DND-41 (cell line): ENCODE measurements at regions not wholly inside any gene's neighbourhood (a gene's known extent, or its start where the extent isn't known, plus 50 kb on each side); places are given as distances from the start of the nearest gene placed in this dataset.

Experiments used
- ATAC-seq: fragments of 200-7000 bp; cut with Tn5 transposase; 3 replicates; pipeline ENCODE4 v1.9.1; 2021; ENCODE audit warnings: low read depth; ENCODE audit not compliant: insufficient read depth
- DNase-seq: peaks from one replicate; pipeline ENCODE4 v3.0.0-alpha.2; 2020
- H2AFZ ChIP-seq: 2 replicates; pipeline ENCODE4 v1.6.0; 2012; ENCODE audit warnings: low read depth, low read length
- H3K27ac ChIP-seq: 2 replicates; pipeline ENCODE4 v1.5.1; 2012; ENCODE audit warnings: low read length, inconsistent platforms
- H3K27me3 ChIP-seq: fragments of 200-600 bp; sonication (generic); 2 replicates; pipeline ENCODE4 v1.6.0; 2012; ENCODE audit warnings: low read length, mild to moderate bottlenecking, inconsistent platforms; ENCODE audit not compliant: insufficient read depth, poor library complexity
- H3K36me3 ChIP-seq: 2 replicates; pipeline ENCODE4 v1.5.1; 2012; ENCODE audit warnings: low read length, inconsistent platforms; ENCODE audit not compliant: insufficient read depth
- H3K4me1 ChIP-seq: 2 replicates; pipeline ENCODE4 v1.5.1; 2012; ENCODE audit warnings: mild to moderate bottlenecking, low read length; ENCODE audit not compliant: insufficient read depth
- H3K4me2 ChIP-seq: 2 replicates; pipeline ENCODE4 v1.6.0; 2012; ENCODE audit warnings: mild to moderate bottlenecking, moderate library complexity, low read length, inconsistent platforms; ENCODE audit not compliant: insufficient read depth
- H3K4me3 ChIP-seq, 2 experiments: fragments of 200-600 bp in 1 of 2; shearing (Covaris generic) in 1 of 2; 2 replicates each; pipeline ENCODE4 v1.5.1; 2012 to 2016; ENCODE audit warnings: inconsistent platforms in 2 of 2, low read length in 2 of 2, mild to moderate bottlenecking in 2 of 2, low read depth in 1 of 2, moderate library complexity in 1 of 2
- H3K79me2 ChIP-seq: 2 replicates; pipeline ENCODE4 v1.6.0; 2012; ENCODE audit warnings: low read length, inconsistent platforms; ENCODE audit not compliant: insufficient read depth
- H3K9ac ChIP-seq: 2 replicates; pipeline ENCODE4 v1.6.0; 2012; ENCODE audit warnings: low read depth, mild to moderate bottlenecking, inconsistent platforms, low read length, moderate library complexity
- H3K9me3 ChIP-seq: 2 replicates; pipeline ENCODE4 v1.5.1; 2012; ENCODE audit warnings: low read length, moderate library complexity, mild to moderate bottlenecking, inconsistent platforms; ENCODE audit not compliant: insufficient read depth, severe bottlenecking
- H4K20me1 ChIP-seq: 2 replicates; pipeline ENCODE4 v1.6.0; 2012; ENCODE audit warnings: low read length; ENCODE audit not compliant: insufficient read depth
- CTCF ChIP-seq: IDR thresholded peaks from 2 replicates; pipeline ENCODE4 v1.5.1; 2012; ENCODE audit warnings: borderline replicate concordance, low read length, moderate library complexity, mild to moderate bottlenecking; ENCODE audit not compliant: poor library complexity, severe bottlenecking; ENCODE audit errors: extremely low read depth
- EZH2 ChIP-seq: IDR thresholded peaks from 3 replicates; pipeline ENCODE4 v1.6.1; 2012; ENCODE audit warnings: borderline replicate concordance, low read depth, mild to moderate bottlenecking, moderate library complexity, low read length, inconsistent platforms; ENCODE audit not compliant: severe bottlenecking

GRCh38 chr1:98025858-98026257, 105.0 kb upstream of the DPYD start:
- ATAC-seq, result no peak
- no peak overlapping the region for H3K4me3 ChIP-seq
- TF ChIP-seq EZH2, result no peak
- TF ChIP-seq CTCF, result no peak

GRCh38 chr1:98021126-98021525, 100.3 kb upstream of the DPYD start:
- no peak overlapping the region for H3K4me2 ChIP-seq
- no peaks in the 10 kb centered on the region for H3K79me2 ChIP-seq
- no peak overlapping the region for H3K9ac ChIP-seq
- H2AFZ ChIP-seq, result no peak overlapping the region
- H4K20me1 ChIP-seq, result no peaks in the 10 kb centered on the region
- H3K36me3 ChIP-seq, result no peaks in the 10 kb centered on the region
- ATAC-seq (no peak), DNase-seq (no peak)
- no peak overlapping the region for H3K4me3 ChIP-seq
- no peaks in the 10 kb centered on the region for H3K9me3 ChIP-seq
- H3K27ac ChIP-seq, result no peak overlapping the region
- no peak for TF ChIP-seq EZH2
- no peak for TF ChIP-seq CTCF
- peaks cover 4% of the 10 kb centered on the region; the same call in 1 of the 2 replicates for H3K4me1 ChIP-seq
- no peaks in the 10 kb centered on the region for H3K27me3 ChIP-seq

More at GRCh38 chr1:98025858-98026257, 105.0 kb upstream of the DPYD start:
- Histone ChIP-seq H3K27ac (no peak overlapping the region), H3K9ac (no peak overlapping the region), H3K27me3 (no peaks in the 10 kb centered on the region), H3K4me2 (no peak overlapping the region), H4K20me1 (no peaks in the 10 kb centered on the region), H3K79me2 (no peaks in the 10 kb centered on the region), H3K9me3 (no peaks in the 10 kb centered on the region), H2AFZ (no peak overlapping the region), H3K36me3 (no peaks in the 10 kb centered on the region), H3K4me1 (no peaks in the 10 kb centered on the region)
- no peak for DNase-seq

DNA sequence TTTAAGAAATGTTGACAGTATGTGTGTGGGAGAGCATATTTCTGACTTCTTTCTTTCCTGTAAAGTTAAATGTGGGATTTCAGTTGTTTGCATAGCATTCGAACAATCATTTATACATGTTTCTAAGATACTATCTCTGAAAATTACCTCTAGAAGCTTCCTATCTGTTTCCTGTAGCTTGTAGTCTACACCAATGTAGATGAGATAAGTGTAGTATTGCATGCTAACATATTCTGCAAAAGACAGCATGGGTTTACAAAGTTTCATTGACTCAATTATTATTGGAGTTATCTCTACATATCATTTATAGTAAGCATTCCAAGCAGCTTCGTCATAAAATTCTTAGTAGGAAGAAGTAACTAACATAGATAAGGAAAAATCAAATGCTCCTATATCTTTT, 98.9 kb upstream of the DPYD start:
- ATAC-seq (no peak), DNase-seq (no peak)
- H2AFZ ChIP-seq, result no peak overlapping the region
- no peaks in the 10 kb centered on the region for H3K79me2 ChIP-seq
- no peak overlapping the region for H3K4me3 ChIP-seq
- H3K4me1 ChIP-seq, result peaks cover 4% of the 10 kb centered on the region; the same call in 1 of the 2 replicates
- no peak overlapping the region for H3K27ac ChIP-seq
- H3K9ac ChIP-seq, result no peak overlapping the region
- no peaks in the 10 kb centered on the region for H3K36me3 ChIP-seq
- no peak overlapping the region for H3K4me2 ChIP-seq
- no peaks in the 10 kb centered on the region for H3K27me3 ChIP-seq
- H4K20me1 ChIP-seq, result no peaks in the 10 kb centered on the region
- no peaks in the 10 kb centered on the region for H3K9me3 ChIP-seq
- TF ChIP-seq CTCF (no peak), EZH2 (no peak)

DNA sequence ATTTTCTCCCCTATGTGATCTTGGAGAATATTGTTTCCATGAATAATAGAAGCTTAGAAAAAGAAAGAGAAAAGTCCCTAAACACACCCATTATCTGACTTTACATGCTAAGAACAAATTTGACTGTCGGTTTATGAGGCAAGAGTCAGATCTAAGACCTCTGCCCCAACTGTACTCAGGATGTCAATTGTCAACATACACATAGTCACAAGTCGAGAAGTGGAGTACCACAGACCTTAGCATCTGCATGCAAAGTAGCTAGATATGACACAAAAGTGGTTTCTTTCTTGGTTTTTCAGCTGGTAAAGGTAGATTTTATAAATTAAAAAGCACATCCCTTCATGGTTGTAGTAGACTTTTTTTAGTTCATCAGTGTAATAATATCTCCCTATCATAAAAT, 97.2 kb upstream of the DPYD start:
- no peak overlapping the region for H3K27ac ChIP-seq
- no peaks in the 10 kb centered on the region for H3K36me3 ChIP-seq
- no peaks in the 10 kb centered on the region for H3K9me3 ChIP-seq
- no peaks in the 10 kb centered on the region for H3K27me3 ChIP-seq
- H3K4me2 ChIP-seq, result no peak overlapping the region
- DNase-seq (no peak), ATAC-seq (no peak)
- H3K79me2 ChIP-seq, result no peaks in the 10 kb centered on the region
- H3K4me3 ChIP-seq, result no peak overlapping the region
- TF ChIP-seq CTCF (no peak), EZH2 (no peak)
- no peaks in the 10 kb centered on the region for H4K20me1 ChIP-seq
- H2AFZ ChIP-seq, result no peak overlapping the region
- peaks cover 4% of the 10 kb centered on the region; the same call in 1 of the 2 replicates for H3K4me1 ChIP-seq
- H3K9ac ChIP-seq, result no peak overlapping the region
